A673 (cell line): ENCODE measurements at regions not wholly inside any gene's neighbourhood (a gene's known extent, or its start where the extent isn't known, plus 50 kb on each side); places are given as distances from the start of the nearest gene placed in this dataset.

Experiments used
- EZH2 ChIP-seq: fragments of 200-600 bp; sonication (generic); IDR thresholded peaks from 2 replicates; pipeline ENCODE4 v1.6.1; 2017; ENCODE audit warnings: borderline replicate concordance, low read depth, mild to moderate bottlenecking, mixed read lengths, antibody characterized with exemption, low read length; ENCODE audit not compliant: poor library complexity, severe bottlenecking
- TF ChIP-seq, protein P1 (sequence below): fragments of 300-800, 200-600 bp; sonication (generic); conservative IDR thresholded peaks from 2 replicates; pipeline ENCODE4 v1.5.1; 2017; ENCODE audit warnings: low read depth, mild to moderate bottlenecking, antibody characterized with exemption, low read length, moderate library complexity, mixed read lengths

DNA sequence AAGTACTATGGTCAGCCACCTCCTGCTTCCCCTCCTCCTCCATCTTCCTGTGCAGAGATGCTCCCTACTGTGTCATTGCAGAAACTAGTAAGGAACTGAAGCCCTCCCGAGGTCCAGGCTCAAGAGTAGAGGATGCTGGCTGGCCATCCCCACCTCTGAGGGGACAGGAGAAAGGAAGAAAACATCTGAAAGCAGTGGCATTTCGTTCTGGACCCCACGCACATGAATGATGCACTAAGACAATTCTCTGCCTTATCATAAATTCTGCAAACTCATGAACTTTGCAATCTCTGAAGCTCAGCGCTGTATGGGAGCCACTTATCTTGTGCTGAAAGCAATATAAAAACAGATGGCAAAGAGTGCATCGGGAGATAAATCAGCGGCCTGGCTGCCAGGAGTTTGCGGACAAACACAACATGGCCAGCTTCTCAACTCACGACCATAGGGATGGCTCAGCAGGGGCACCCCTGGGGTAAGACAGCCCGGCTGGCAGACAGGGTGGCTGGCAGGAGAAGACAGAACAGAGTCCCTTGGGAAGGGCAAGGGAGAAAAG lies 306.4 kb downstream of the NXPE2 start:
- TF ChIP-seq, protein P1, sequence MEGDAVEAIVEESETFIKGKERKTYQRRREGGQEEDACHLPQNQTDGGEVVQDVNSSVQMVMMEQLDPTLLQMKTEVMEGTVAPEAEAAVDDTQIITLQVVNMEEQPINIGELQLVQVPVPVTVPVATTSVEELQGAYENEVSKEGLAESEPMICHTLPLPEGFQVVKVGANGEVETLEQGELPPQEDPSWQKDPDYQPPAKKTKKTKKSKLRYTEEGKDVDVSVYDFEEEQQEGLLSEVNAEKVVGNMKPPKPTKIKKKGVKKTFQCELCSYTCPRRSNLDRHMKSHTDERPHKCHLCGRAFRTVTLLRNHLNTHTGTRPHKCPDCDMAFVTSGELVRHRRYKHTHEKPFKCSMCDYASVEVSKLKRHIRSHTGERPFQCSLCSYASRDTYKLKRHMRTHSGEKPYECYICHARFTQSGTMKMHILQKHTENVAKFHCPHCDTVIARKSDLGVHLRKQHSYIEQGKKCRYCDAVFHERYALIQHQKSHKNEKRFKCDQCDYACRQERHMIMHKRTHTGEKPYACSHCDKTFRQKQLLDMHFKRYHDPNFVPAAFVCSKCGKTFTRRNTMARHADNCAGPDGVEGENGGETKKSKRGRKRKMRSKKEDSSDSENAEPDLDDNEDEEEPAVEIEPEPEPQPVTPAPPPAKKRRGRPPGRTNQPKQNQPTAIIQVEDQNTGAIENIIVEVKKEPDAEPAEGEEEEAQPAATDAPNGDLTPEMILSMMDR = no peak
- no peak for TF ChIP-seq EZH2
